HepG2 (cell line): ENCODE measurements at regions not wholly inside any gene's neighbourhood (a gene's known extent, or its start where the extent isn't known, plus 50 kb on each side); places are given as distances from the start of the nearest gene placed in this dataset.

Experiments used
- ARHGAP35 ChIP-seq: sonication (generic); formaldehyde crosslinking; IDR thresholded peaks from 2 replicates; pipeline ENCODE4 v1.9.0; 2022; ENCODE audit warnings: mild to moderate bottlenecking, inconsistent platforms, moderate library complexity, missing genetic modification reagents, borderline replicate concordance
- ASH2L ChIP-seq: fragments of 300-600, 200-600 bp; sonication (generic); IDR thresholded peaks from 2 replicates; pipeline ENCODE4 v1.7.0; 2017; ENCODE audit warnings: low read depth, mild to moderate bottlenecking, moderate library complexity, mixed read lengths, low read length; ENCODE audit not compliant: insufficient read length
- FOXP1 ChIP-seq, 2 experiments: fragments of 450-650 bp in 1 of 2; IDR thresholded peaks; 2 replicates each; pipeline ENCODE4 v1.6.1; 2017 to 2018; ENCODE audit warnings: antibody characterized with exemption in 1 of 2
- HOXA9 ChIP-seq: sonication (generic); formaldehyde crosslinking; IDR thresholded peaks from 2 replicates; pipeline ENCODE4 v1.8.1; 2022; ENCODE audit warnings: missing genetic modification reagents, mild to moderate bottlenecking, moderate library complexity, borderline replicate concordance
- KMT2B ChIP-seq: IDR thresholded peaks from 2 replicates; pipeline ENCODE4 v1.6.1; 2016; ENCODE audit warnings: missing genetic modification reagents, missing compliant biosample characterization
- MIER2 ChIP-seq: IDR thresholded peaks from 2 replicates; pipeline ENCODE4 v1.6.1; 2016; ENCODE audit warnings: missing biosample characterization, missing genetic modification reagents
- NCOA5 ChIP-seq: sonication (generic); formaldehyde crosslinking; IDR thresholded peaks from 2 replicates; pipeline ENCODE4 v1.4.0; 2020; ENCODE audit warnings: missing genetic modification reagents
- U2AF2 ChIP-seq: fragments of 200-400 bp; formaldehyde crosslinking; IDR thresholded peaks from 2 replicates; pipeline ENCODE4 v1.6.1; 2017; ENCODE audit warnings: low read depth, mild to moderate bottlenecking, low read length
- ZBTB25 ChIP-seq: IDR thresholded peaks from 2 replicates; pipeline ENCODE4 v1.6.1; 2018; ENCODE audit warnings: missing genetic modification reagents
- ZBTB3 ChIP-seq: sonication (generic); formaldehyde crosslinking; IDR thresholded peaks from 2 replicates; pipeline ENCODE4 v1.4.0; 2020; ENCODE audit warnings: low read depth, mild to moderate bottlenecking, moderate library complexity, missing genetic modification reagents, borderline replicate concordance
- ZNF503 ChIP-seq: sonication (generic); formaldehyde crosslinking; IDR thresholded peaks from 2 replicates; pipeline ENCODE4 v1.4.0; 2020; ENCODE audit warnings: missing genetic modification reagents
- ZNF639 ChIP-seq: conservative IDR thresholded peaks from 2 replicates; pipeline ENCODE4 v1.6.1; 2018; ENCODE audit warnings: missing genetic modification reagents
- ZNF800 ChIP-seq: sonication (generic); formaldehyde crosslinking; IDR thresholded peaks from 2 replicates; pipeline ENCODE4 v1.4.0; 2020; ENCODE audit warnings: missing genetic modification reagents
- ZNF891 ChIP-seq: sonication (generic); formaldehyde crosslinking; IDR thresholded peaks from 2 replicates; pipeline ENCODE4 v1.5.0; 2020; ENCODE audit warnings: mild to moderate bottlenecking, missing genetic modification reagents

- no peak for TF ChIP-seq ZNF800
- no peak for TF ChIP-seq ZNF639 (CRISPR knock-in tag)
- no peak for TF ChIP-seq KMT2B (CRISPR knock-in tag)
- TF ChIP-seq ZNF503 (CRISPR knock-in tag), result no peak
- no peak for TF ChIP-seq NCOA5 (CRISPR knock-in tag)
- TF ChIP-seq ZNF891 (CRISPR knock-in tag), result no peak
- TF ChIP-seq HOXA9, result no peak
- TF ChIP-seq ZBTB3 (CRISPR knock-in tag), result no peak
- no peak for TF ChIP-seq U2AF2
- TF ChIP-seq FOXP1 (IDR thresholded peaks at IDR 0.05), result no peak
- TF ChIP-seq FOXP1 (CRISPR knock-in tag; IDR thresholded peaks at IDR 0.05), result no peak
- no peak for TF ChIP-seq MIER2 (CRISPR knock-in tag)
- TF ChIP-seq ASH2L, result no peak
- no peak for TF ChIP-seq ARHGAP35 (CRISPR knock-in tag)
- no peak for TF ChIP-seq ZBTB25 (CRISPR knock-in tag)
- TF ChIP-seq, all 625 proteins: peak for 0
Measured at GRCh38 chr4:162891788-162892707, 274.6 kb downstream of the NAF1 start (continued).
